Dermis microvascular lymphatic vessel endothelial cell (primary cell): ENCODE measurements at regions not wholly inside any gene's neighbourhood (a gene's known extent, or its start where the extent isn't known, plus 50 kb on each side); places are given as distances from the start of the nearest gene placed in this dataset.
"Not testable (repeated sequence)": the region's sequence is repeated elsewhere in the genome, so short reads cannot be mapped to it uniquely, and the experiment has no call there.

ENCODE experiments used
- DNase-seq, 2 donors: peaks; one replicate each; pipeline versions ENCODE4 v3.0.0 to v3.0.0-alpha.2; 2010; ENCODE audit warnings: low read depth in 2 of 2

DNA sequence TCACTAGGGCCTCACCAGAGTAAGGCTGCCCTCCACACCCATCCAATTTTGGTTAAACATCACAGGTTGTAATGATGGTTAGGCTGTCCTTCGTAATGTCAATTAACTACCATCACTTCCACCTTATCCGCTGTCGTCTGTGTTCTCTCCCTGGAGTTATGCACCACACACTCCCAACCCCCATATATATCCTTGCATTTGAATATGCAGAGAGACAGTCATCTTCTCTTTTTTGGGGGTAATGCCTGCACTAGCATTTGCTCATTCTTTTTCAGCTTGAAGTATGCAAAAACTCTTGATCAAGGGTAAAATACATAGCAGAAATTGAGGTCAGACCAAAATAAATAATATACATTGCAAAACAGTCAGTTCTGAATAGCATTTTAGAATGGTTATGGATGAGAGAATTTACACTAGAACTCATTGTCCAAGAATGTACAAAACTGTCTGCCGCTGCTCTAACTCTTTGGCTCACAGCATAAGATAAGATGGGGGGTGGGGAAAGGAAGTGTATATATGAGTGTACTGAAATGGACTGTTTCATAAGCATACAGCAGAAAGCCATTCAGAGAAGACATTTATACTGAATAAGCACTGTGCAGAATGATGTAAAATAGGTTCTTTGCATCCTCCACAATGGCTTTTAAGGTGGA, 397.8 kb upstream of the CHST9 start:
- no peak for DNase-seq

DNA sequence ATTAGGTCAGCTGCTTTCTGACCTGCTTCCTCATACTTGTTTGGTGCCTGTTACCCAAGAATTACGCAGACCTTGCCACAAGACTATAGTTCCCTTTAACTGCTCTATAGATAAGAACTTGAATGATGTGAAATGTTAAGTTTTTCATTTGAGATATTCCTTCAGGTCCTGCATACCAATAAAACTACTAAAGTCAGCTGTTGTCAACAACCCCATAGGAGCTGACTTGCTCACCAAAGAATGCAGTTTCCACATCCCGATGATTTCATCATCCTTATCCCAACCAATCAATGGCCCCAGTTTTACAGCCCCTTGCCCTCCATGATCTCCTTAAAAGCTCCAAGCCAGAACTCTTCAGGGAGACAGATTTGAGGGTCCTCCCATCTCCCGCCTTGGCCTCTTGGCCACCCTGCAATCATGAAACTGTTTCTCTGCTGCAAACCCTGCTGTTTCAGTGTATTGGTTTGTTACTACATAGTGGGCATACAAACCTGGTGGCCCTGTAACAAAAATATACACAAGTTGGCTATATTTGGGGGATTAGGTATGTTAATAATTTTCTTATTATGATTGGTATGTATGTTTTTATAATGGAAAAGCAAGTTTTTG, 396.3 kb upstream of the CHST9 start:
- DNase-seq, result no peak

DNA sequence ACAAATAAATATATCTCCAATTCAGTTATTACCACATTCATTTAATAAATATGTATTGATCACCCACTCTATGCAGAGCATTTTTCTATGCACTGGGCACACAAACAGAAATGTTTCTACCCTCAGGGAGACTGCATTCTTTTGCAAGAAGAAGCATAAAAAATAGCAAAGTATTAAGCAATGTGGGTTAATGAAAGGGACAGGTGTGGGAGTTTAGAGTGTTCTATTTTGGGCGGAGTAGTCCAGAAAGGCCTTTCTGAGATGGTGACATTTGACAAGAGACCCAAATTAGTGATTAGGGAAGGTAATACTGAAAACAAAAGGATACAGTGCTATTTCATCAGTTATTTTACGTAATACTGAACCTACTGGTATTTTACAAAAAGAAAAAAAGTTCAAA, 394.3 kb upstream of the CHST9 start:
- DNase-seq, result no peak

DNA sequence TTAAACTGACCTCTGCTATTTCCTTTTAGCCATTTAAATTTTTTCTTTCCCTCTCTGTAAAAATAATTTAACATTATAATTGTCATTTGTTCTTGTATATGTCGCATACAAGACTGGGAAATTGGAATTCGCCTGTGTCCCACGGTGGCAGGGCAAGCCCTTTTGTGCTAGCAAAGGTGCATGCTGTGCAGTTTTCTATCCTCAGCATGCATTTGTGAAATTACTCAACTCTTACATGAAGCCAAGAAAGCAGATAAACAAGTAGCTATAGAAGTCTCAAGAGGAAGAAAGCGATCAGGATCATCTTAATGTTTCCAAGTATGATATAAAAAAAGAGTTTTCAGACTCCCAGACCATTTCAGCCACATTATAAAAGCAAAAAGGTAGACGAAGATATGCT, 392.6 kb upstream of the CHST9 start:
- DNase-seq, result no peak

DNA sequence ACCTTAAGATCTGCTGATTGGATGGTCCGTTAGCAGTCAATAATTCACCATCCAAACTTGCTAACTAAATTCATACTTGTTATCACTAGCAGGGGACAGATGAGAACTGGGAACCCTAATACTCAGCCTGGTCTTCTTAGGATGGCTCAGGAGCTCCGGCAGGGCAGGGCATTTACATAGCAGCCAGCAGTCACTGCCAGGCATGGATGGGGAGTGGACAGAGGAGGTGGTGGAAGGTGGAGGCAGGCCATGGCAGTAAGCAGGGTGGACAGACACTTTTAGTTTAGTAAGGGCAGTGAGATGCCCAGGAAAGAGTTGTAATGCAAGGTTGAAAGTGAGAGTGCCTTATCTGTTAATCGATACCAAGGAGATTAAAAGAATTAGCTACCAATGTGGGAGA, 392.2 kb upstream of the CHST9 start:
- DNase-seq, result no peak

DNA sequence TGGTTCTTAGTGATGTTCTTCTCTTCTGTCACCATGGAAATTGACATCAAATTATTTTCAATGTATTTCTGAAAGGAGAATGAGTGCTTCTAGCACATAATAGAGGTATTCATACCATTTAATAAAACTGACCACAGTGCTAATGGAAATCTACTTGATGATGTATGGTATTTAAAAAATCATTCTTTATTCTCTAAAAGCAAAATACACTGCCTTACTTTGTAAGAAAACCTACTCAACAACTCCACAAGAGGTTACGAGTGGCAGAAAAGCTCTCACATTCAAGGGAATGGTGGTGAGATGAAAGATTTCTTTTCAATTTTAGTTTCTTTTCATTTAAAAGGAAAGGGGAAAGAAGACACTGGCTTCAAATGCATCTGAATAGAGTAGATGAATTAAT, 382.3 kb upstream of the CHST9 start:
- no peak for DNase-seq

DNA sequence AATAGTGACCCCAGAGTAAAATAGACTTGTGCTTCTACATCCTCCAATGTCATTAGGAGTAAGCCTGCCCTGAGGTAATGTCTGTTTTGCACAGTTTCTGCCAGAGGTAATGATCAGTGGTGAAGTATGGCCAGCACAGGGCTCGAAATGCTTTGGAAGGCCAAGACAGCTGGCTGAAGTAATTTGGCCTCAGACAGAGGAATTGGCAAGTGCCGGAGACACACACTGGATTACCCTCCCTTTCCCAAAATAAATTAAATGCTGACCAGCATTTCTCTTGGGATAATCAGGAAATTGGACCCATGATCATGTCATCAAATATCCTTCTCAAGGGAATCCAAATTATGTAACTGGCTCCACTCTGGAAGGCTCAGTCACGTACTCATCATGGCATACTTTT, 379.0 kb upstream of the CHST9 start:
- DNase-seq, result no peak

DNA sequence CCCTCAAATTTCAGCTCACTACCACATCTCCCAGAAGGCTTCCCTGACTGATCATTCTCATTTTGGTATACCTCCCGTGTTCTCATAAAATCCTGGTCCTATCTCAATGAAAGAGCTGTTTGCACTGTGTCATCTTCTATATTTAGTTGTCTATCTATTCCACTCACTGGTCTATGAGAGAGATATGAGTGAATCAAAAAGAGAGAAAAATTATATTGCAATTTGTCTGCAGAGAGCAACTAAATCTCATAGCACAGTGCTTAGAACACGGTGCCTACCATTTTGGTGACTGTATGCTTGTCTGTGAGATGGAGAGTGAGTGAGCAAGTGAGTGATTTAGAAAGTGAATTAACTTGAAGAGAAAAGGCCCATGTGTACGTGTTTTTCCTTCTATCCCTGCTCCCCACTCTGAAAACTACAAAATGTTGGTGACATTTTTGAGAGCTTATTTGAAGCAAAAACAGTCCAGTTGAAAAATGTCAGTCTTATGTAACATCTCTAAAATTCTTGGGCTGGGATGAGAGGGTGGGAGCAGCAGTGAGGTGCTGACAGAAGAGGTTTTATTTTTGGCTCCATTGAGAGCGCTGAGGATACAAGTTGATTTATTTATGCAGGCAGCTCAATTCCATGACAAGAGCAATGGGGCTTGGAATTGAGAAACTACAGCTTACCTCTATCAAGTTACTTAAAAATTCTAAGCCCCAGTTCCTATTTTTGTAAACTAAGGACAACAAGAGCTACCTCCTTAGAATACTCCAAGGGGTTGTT, 373.5 kb upstream of the CHST9 start:
- DNase-seq, result no peak

DNA sequence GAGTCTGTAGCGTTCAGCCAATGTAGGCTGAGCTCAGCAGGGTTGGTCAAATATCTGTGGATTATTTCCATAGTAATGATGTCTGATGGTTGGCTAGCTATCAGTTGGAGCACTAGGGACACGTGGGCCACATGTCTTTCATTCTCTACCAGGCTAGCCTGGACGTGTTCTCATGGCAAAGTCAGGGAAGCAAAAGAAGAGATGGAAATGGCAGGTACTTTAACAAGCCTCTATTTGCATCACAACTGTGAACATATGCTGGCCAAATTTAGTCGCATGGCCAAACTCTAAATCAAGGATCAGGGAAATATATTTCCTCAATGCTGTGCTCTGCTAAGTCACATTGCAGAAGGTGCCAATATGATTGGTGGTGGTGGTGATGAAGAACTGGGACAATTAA, 371.6 kb upstream of the CHST9 start:
- DNase-seq, result no peak

DNA sequence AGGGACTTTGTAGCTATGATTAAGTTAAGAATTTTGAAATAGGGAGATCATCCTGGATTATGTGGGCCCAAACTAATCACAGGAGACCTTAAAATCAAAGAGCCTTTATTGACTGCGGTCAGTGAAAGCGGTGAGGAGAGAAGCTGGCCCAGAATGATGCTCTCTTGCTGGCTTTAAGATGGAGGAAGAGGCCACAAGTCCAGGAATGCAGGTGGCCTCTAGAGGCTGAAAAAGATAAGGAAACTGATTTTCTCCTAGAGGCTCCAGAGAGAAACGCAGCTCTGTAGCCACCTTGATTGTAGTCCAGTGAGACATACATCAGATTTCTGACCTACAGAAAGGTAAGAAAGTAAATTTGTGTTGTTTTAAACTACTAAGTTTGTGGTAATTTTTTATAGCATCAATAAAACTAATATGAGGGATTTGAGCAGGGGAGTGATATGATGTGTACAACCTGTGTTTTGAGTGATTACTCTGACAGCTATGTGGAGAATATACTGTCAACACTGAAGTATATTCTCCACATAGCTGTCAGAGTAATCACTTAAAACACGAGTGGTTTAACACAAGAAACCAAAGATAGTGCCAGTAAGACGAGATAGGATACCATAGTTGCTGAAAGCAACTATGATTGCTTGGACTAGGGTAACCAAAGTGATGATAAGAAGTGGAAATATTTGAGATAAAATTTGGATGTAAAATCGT, 364.4 kb upstream of the CHST9 start:
- no peak for DNase-seq

DNA sequence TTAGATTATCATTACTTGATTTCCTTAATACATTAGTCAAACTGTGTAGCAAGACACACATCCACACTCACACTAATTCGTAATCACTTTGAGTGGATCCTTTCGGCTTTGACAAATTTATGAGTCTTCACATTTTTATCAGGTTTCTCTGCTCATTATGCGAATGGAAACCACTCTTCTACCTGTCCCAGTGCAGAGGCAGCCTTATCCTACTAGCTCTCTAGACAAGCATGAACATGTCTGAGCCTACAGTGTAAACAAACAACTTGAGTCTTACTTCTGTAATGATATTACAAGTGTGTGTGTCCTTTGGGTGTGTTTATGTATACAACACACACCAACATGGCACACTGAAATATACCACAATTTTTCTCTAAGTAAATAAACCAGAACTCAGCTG, 361.9 kb upstream of the CHST9 start:
- DNase-seq, result no peak

DNA sequence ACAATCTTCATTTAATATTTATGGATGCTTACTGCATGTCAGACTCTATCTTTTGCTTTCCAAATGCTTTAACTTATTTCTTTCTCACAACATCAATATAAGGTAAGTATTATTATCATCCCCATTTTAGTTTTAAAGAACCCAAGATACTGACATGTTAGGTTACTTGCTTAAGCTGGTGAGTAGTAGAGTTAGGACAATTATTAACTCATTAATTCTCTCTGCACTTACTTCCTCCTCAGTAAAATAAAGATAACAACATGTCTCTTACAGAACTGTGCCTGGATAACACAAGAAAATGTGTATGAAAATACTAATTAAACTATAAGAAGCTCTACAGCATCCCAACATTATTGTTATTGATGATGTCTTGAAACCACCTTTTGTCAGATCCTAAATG, 359.1 kb upstream of the CHST9 start:
- DNase-seq, result no peak

DNA sequence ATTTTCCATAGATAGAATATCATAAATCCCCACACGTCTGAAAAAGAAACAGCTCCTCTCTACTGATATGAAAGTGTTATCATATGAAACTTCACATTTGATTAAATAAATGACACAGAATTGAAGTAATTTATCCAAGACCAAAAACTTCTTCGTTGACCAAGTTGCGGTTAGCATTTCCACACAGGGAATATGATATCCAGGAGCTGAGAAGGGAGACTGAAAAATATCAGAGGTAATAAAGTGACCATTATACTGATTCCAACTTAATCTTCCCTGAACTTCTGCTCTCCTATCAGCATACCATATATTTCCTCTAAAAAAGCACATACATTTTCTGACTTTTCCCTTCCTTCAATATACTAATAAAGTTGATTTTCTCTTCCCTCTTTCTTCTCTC, 356.2 kb upstream of the CHST9 start:
- no peak for DNase-seq

DNA sequence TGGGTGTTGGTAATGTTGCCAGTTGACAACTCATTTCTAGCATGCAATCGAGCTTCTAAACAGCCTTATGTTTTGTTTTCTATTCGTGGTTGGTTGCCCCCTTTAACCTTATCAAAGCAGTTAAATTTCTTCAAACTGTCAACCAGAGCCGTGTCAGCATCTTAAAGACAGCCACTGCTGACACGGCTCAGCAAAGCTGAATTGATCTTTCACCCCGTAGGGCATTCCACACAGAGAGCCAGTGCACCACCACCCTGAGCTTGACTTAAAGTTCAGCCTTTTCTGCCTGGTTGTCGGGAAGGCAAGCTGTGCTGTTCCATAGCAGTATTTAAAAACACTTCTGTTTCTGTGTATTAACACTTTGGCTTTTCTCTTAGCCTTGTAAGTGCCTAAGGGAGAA, 355.0 kb upstream of the CHST9 start:
- no peak for DNase-seq

DNA sequence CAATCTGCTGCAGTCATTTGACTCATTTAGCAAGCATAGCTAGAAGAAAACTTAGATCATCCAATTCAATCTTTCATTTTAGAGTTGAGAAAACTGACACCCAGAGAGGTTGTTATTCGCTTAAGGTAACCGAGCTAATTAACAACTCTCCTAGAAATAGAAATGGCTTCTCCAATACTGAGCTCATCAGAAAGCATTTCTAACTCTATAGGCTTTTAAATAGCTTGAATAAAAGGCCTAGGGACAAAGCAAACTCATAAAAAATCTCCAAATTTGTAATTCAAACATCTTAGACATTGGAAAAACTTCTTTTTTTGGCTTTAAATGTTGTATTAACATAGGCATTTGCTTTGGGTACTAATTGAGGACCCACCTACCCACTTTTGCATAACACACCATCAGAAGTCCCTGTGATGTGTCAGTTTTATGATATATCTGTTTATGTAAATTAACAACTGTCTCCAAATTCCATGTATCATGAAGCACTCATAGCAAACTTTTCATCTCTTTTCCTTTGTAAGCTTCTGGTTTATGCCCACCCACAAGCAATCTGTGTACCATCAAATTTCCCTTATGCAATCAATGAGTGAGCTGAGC, 343.9 kb upstream of the CHST9 start:
- no peak for DNase-seq

DNA sequence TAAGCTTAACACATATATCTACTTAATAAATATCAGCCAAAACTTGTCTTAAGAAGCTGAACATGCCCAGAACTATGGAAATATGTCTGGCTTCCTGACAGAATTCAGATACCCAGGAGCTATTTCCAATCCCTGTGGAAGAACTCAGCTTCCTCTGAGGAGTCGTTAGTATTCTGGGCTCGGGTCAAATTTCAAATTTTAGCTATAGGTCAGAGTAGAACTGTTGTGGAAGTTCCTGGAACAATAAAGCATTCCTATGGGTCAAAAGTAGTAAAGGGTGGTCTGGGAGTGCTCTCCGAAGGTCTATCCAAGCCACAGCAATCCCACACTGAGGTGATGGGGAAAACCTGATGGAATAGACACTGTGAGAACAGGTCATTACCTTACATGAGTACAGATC, 342.7 kb upstream of the CHST9 start:
- no peak for DNase-seq

DNA sequence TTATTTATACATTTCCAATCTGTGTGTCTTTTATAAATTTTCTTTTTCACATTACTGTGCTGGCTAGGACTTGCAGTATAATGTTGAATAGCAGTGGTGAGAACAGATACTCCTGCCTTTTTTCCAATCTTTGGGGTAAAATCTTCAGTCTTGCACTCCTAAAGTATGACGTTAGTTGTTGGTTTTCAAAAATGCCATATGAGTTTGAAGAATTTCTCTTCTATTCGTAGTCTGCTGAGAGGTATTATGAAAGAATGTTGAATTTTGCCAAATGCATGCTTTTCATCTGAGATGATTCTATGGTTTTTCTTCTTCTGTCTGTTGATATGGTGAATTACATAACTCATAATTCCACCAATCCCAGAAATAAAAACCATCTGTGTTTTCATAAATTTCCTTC, 335.3 kb upstream of the CHST9 start:
- DNase-seq, result no peak

DNA sequence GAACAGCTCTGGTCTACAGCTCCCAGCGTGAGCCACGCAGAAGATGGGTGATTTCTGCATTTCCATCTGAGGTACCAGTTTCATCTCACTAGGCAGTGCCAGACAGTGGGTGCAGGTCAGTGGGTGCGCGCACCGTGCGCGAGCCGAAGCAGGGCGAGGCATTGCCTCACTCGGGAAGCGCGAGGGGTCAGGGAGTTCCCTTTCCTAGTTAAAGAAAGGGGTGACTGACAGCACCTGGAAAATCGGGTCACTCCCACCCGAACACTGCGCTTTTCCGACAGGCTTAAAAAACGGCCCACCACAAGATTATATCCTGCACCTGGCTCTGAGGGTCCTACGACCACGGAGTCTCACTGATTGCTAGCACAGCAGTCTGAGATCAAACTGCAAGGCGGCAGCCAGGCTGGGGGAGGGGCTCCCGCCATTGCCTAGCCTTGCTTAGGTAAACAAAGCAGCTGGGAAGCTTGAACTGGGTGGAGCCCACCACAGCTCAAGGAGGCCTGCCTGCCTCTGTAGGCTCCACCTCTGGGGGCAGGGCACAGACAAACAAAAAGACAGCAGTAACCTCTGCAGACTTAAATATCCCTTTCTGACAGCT, 325.0 kb upstream of the CHST9 start:
- DNase-seq, result not testable (repeated sequence)

DNA sequence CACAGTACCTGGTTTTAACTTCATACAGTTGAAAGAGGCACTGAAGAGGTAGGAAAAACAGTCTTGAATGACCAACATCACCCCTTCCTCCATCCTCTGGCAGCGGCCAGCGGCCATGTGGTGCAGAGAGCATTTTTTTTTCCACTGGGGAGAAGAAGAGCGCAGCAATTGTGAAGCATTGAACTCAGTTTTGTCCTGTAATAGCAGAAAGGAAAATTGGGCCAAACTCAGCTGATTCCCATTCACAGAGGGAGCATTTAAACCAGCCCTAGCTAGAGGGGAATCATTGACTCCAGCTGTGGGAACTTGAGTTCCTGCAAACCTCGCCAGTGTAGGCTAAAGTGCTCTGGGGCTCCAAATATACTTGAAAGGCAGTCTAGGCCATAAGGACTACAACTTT, 316.6 kb upstream of the CHST9 start:
- no peak for DNase-seq

DNA sequence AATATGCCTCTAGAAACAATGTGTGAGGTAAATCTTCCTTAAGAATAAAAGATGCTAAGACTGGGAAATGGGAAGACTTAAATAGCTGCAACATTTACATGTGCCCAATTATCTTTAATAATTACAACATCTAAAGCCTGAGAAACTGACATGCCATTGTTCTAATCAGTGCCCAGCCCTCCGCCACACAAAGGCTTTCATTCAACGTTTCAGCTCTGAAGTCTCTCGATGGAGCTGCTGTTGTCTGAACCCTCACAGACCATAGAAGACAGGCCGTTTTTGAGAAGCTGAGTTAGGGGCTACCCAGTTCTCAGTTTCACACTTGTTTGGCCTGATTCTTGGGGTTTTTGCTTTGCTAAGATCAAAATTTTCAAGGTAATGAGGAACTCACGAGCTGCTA, 315.4 kb upstream of the CHST9 start:
- DNase-seq, result no peak

DNA sequence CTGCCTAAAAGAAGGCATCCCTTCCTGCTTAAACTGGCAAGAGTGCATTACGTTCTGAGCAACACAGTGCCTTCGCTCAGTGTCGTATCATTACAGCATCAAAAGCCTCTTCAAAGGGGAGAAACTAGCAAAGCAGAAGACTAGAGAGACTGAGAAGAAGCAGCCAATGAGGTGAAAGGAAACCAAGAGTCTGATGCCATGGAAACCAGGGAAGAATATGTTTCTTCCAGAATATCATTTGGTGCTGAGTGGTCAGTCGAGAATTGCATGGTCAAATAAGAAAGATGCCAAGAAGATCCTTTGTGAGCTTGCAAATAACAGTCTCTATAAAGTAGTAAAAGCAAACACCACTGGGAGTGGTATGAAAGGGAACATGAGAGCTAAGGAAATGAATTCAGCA, 312.1 kb upstream of the CHST9 start:
- DNase-seq, result no peak

DNA sequence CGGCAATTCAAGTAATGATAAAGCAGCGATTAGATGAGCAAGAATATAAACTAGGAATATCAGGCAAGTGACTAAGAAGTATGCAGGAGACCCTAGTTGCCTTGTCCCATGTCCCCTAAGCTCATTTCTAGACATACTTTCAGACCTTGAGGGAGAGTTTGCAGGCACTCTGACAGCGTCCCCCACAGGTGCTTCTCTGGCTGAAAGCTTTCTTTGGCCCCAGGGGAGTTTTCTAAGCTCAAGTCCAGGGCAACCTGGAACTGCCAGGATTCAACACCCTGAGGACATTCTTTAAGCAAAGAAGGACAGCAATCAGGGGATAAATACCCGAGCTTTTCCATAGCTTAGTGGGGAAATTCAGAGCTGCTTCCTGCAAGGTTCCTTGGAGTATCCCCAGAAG, 308.1 kb upstream of the CHST9 start:
- DNase-seq, result no peak
